RWPE1 (cell line): ENCODE measurements at regions not wholly inside any gene's neighbourhood (a gene's known extent, or its start where the extent isn't known, plus 50 kb on each side); places are given as distances from the start of the nearest gene placed in this dataset.
"Not testable (repeated sequence)": the region's sequence is repeated elsewhere in the genome, so short reads cannot be mapped to it uniquely, and the experiment has no call there.

Experiments
- CTCF ChIA-PET: fragments of 350-600 bp; sonication (Branson Sonifier 250); formaldehyde crosslinking; extraction: SDS; loops from one replicate; lab custom pipeline; 2021; lab: Yijun Ruan, JAX
- POLR2A ChIA-PET: fragments of 400-600 bp; formaldehyde crosslinking; extraction: SDS; loops from one replicate; lab custom pipeline; 2020; ENCODE audit warnings: antibody characterized with exemption; ENCODE audit not compliant: low non-redundant PET; lab: Yijun Ruan, JAX
- DNase-seq: peaks from one replicate; pipeline ENCODE4 v3.0.0; 2012; ENCODE audit warnings: low spot score
- H3K27ac ChIP-seq: fragments of 450-650 bp; 2 replicates; pipeline ENCODE4 v1.5.1; 2017
- TF ChIP-seq, protein P1 (sequence below): fragments of 450-650 bp; conservative IDR thresholded peaks from 2 replicates; pipeline ENCODE4 v1.5.1; 2017; ENCODE audit warnings: low read depth, mild to moderate bottlenecking

DNA sequence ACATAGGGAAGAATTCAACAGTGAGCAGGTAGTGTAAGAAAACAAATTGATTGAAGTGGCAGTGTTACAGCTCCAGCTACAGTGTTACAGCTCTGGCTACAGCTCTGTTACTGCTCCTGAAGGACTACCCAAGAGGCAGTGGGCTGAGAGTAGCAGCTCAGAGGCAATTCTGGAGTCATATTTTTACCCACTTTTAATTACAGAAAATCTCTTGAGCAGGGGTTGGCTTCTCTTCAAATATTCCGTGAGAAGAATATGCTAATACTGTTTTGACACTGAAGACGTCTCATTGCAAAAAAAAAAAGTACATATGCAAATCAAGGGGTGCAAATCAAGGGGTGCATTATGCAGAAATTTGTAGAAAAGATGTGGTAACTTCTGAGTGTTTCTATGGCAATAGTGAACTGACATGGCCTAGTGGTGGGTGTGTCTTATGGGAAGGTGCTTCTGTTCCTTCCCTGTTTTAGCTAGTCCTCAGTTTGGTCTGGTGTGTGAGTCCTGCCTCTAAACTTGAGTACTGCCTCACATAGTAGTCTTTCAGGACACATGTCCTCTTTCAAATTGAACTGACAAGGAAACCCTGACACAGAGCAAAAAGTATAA is 630.8 kb upstream of the AMELY start:
- H3K27ac ChIP-seq: no peak overlapping the region
- ChIA-PET CTCF (no interaction called here), POLR2A (no interaction called here)
- DNase-seq: no peak
- TF ChIP-seq, protein P1, sequence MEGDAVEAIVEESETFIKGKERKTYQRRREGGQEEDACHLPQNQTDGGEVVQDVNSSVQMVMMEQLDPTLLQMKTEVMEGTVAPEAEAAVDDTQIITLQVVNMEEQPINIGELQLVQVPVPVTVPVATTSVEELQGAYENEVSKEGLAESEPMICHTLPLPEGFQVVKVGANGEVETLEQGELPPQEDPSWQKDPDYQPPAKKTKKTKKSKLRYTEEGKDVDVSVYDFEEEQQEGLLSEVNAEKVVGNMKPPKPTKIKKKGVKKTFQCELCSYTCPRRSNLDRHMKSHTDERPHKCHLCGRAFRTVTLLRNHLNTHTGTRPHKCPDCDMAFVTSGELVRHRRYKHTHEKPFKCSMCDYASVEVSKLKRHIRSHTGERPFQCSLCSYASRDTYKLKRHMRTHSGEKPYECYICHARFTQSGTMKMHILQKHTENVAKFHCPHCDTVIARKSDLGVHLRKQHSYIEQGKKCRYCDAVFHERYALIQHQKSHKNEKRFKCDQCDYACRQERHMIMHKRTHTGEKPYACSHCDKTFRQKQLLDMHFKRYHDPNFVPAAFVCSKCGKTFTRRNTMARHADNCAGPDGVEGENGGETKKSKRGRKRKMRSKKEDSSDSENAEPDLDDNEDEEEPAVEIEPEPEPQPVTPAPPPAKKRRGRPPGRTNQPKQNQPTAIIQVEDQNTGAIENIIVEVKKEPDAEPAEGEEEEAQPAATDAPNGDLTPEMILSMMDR: no peak

- no peak overlapping the region for H3K27ac ChIP-seq
- DNase-seq: no peak
- TF ChIP-seq, protein P1: no peak
- CTCF ChIA-PET: no interaction called here
- POLR2A ChIA-PET: no interaction called here
Measured at GRCh38 chrY:7529396-7529795, 617.8 kb upstream of the AMELY start.

GRCh38 chrY:7527568-7527967 is 616.0 kb upstream of the AMELY start:
- DNase-seq, CTCF ChIA-PET, H3K27ac ChIP-seq, POLR2A ChIA-PET: not testable (repeated sequence)

GRCh38 chrY:7518387-7518786 is 606.8 kb upstream of the AMELY start:
- no peak overlapping the region for H3K27ac ChIP-seq
- TF ChIP-seq, protein P1: no peak
- ChIA-PET POLR2A (no interaction called here), CTCF (no interaction called here)
- no peak for DNase-seq

- H3K27ac ChIP-seq: no peak overlapping the region
- TF ChIP-seq, protein P1: no peak
- ChIA-PET POLR2A (no interaction called here), CTCF (no interaction called here)
- DNase-seq: no peak
Measured at GRCh38 chrY:7516268-7516667, 604.7 kb upstream of the AMELY start.

DNA sequence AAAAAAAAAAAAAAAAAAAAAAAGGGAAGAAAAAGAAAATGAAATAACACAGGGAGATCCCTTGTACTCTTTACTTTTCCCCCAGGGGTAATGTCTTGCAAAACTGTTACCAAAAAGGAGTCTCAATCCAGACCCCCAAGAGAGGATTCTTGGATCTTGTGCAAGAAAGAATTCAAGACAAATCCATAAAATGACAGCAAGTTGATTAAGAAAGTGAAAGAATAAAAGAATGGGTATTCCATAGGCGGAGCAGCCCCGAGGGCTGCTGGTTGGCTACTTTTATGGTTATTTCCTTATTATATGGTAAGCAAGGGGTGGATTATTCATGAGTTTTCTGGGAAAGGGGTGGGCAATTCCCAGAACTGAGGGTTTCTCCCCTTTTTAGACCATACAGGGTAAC is 604.3 kb upstream of the AMELY start:
- ChIA-PET CTCF (no interaction called here), POLR2A (no interaction called here)
- H3K27ac ChIP-seq: no peak overlapping the region
- TF ChIP-seq, protein P1: no peak
- DNase-seq: no peak

GRCh38 chrY:7502896-7503295 is 591.3 kb upstream of the AMELY start:
- TF ChIP-seq, protein P1: no peak
- POLR2A ChIA-PET: no interaction called here
- DNase-seq: no peak
- CTCF ChIA-PET: no interaction called here
- H3K27ac ChIP-seq: no peak overlapping the region
